GM12873 (cell line): ENCODE measurements at regions not wholly inside any gene's neighbourhood (a gene's known extent, or its start where the extent isn't known, plus 50 kb on each side); places are given as distances from the start of the nearest gene placed in this dataset.

ENCODE experiments used
- TF ChIP-seq, protein P1 (sequence below): IDR thresholded peaks from 2 replicates; pipeline ENCODE4 v1.5.1; 2012; ENCODE audit warnings: low read depth, mild to moderate bottlenecking, moderate library complexity, low read length, control low read depth; ENCODE audit not compliant: insufficient read depth; ENCODE audit errors: missing control alignments

DNA sequence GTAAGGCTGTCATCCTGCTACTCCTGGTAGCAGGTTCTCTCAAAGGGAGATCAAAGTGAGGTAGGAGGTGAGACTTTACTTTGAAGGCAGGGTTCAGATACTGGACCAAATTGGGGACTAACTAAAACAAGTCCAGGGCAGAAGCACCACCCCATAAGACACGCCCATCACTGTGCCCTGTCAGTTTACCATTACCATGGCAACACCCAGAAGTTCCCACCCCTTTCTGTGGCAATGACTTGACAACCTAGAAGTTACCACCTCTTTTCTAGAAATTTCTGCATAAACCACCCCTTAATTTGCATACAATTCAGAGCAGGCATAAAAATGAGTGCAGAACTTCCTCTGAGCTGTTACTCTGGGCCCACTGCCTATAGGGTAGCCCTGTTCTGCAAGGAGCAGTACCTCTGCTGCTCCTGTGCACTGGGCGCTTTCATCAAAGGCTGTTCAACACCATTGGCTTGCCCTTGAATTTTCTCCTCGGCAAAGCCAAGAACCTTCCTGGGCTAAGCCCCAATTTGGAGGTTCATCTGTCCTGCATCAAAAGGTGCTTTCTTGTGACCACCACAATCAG lies 64.8 kb upstream of the MAX start:
- TF ChIP-seq, protein P1, sequence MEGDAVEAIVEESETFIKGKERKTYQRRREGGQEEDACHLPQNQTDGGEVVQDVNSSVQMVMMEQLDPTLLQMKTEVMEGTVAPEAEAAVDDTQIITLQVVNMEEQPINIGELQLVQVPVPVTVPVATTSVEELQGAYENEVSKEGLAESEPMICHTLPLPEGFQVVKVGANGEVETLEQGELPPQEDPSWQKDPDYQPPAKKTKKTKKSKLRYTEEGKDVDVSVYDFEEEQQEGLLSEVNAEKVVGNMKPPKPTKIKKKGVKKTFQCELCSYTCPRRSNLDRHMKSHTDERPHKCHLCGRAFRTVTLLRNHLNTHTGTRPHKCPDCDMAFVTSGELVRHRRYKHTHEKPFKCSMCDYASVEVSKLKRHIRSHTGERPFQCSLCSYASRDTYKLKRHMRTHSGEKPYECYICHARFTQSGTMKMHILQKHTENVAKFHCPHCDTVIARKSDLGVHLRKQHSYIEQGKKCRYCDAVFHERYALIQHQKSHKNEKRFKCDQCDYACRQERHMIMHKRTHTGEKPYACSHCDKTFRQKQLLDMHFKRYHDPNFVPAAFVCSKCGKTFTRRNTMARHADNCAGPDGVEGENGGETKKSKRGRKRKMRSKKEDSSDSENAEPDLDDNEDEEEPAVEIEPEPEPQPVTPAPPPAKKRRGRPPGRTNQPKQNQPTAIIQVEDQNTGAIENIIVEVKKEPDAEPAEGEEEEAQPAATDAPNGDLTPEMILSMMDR: no peak

GRCh38 chr14:65168840-65169239 lies 66.5 kb upstream of the MAX start:
- TF ChIP-seq, protein P1: no peak

DNA sequence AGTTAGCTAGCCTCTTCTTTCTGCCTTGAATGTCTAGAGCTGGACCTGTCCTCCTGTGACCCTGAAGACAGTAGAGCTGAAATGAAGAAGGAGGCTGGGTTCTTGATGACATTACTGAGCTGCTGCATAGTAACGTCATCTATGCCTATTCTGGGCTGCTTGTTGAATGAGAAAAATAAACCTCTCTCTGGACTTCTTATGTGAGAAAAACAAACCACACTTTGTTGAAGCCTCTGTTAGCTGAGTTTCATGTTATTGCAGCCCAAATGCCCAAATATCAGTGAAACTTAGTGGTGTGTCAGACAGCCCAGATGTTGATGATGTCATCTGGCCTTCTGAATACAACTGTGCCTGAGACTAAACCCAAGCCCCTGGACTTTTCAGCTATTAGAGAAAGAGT lies 67.0 kb upstream of the MAX start:
- TF ChIP-seq, protein P1: no peak

DNA sequence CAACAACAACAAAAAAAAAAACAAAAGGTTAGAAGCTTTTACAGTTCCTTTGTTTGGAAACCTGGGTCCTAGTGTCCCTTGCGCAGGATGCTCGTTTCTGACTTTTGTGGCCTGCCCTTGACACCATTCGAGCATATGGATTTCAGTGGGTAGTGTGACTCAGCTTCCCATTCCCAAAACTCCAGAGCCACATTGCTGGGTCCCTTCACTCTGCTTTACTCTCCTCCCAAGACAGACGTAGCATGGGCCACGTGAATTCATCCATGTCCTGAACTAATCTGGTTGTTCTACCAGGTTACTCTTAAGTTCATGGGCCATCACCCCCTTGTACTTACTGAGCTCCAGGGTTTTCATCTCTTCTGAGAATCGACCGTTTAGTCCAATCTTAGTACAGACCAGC lies 68.0 kb upstream of the MAX start:
- TF ChIP-seq, protein P1: no peak

DNA sequence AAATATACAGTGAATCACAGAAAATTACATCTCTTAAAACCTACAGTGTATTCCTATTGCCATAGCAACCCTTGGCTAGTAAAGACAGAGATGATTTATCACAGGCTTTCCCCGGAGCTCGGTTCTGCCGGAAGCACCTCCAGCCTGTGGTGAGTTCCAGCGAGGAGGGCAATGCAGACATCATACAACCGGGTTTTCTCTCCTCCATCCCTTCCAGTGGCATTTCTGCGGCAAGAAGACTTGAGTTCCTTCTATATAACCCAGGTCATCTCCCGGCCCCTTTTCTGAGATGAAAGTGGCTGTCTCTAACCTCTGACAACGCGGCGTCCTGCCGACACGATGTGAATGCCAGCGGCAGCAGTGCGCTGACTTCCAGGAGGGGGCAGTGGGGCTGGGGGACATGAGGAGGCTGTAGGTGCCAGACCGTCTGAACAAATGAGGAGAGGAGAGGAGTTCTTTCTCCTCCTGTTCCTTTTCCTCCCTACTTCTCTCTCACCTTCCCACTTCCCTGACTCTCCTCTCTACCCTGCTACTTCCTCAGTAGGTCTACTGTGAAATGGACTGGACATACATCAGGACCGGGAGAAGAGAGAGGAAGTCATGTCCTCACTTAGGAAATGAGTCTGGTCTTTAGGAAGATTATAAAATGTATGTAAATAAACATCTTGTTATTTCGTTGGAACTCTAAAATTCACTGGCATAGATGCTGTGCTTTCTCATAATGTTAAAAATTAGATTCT lies 68.6 kb upstream of the MAX start:
- TF ChIP-seq, protein P1: peak; percentile 67

- TF ChIP-seq, protein P1: no peak
Observed at GRCh38 chr14:65173973-65174693, 71.8 kb upstream of the MAX start.

GRCh38 chr14:65174783-65175182 lies 72.5 kb upstream of the MAX start:
- TF ChIP-seq, protein P1: no peak
